GM21717 (cell line): ENCODE measurements at regions not wholly inside any gene's neighbourhood (a gene's known extent, or its start where the extent isn't known, plus 50 kb on each side); places are given as distances from the start of the nearest gene placed in this dataset.
"Not testable (repeated sequence)": the region's sequence is repeated elsewhere in the genome, so short reads cannot be mapped to it uniquely, and the experiment has no call there.

ENCODE experiments used
- ATAC-seq: cut with Tn5 transposase; IDR thresholded peaks from one replicate; pipeline ENCODE4 v1.9.1; 2021; ENCODE audit warnings: mild to moderate bottlenecking, moderate library complexity; ENCODE audit not compliant: unreplicated experiment

- ATAC-seq: no peak
These were observed 619.5 kb upstream of the SEMA3D start for GRCh38 chr7:85806321-85806720.

- ATAC-seq: no peak
These were observed 618.8 kb upstream of the SEMA3D start for GRCh38 chr7:85805656-85806055.

GRCh38 chr7:85805249-85805648, 618.4 kb upstream of the SEMA3D start:
- no peak for ATAC-seq

GRCh38 chr7:85802211-85802610, 615.4 kb upstream of the SEMA3D start:
- no peak for ATAC-seq

- ATAC-seq: no peak
These were observed 610.1 kb upstream of the SEMA3D start for GRCh38 chr7:85796956-85797355.

GRCh38 chr7:85791098-85791497, 604.2 kb upstream of the SEMA3D start:
- ATAC-seq: not testable (repeated sequence)

- ATAC-seq: no peak
These were observed 594.8 kb upstream of the SEMA3D start for GRCh38 chr7:85781606-85782005.

- no peak for ATAC-seq
These were observed 590.0 kb upstream of the SEMA3D start for GRCh38 chr7:85776691-85777345.

- no peak for ATAC-seq
These were observed 588.6 kb upstream of the SEMA3D start for GRCh38 chr7:85775431-85775830.

GRCh38 chr7:85774986-85775385, 588.1 kb upstream of the SEMA3D start:
- ATAC-seq: no peak

- no peak for ATAC-seq
These were observed 586.4 kb upstream of the SEMA3D start for GRCh38 chr7:85773116-85773728.

GRCh38 chr7:85771516-85771915, 584.7 kb upstream of the SEMA3D start:
- ATAC-seq: no peak

GRCh38 chr7:85770332-85770731, 583.5 kb upstream of the SEMA3D start:
- no peak for ATAC-seq

- no peak for ATAC-seq
These were observed 578.9 kb upstream of the SEMA3D start for GRCh38 chr7:85765698-85766298.

- no peak for ATAC-seq
These were observed 577.2 kb upstream of the SEMA3D start for GRCh38 chr7:85764034-85764433.

GRCh38 chr7:85757348-85757747, 570.5 kb upstream of the SEMA3D start:
- ATAC-seq: no peak

GRCh38 chr7:85750454-85750949, 563.6 kb upstream of the SEMA3D start:
- ATAC-seq: peak; percentile 98

- ATAC-seq: peak; percentile 36
These were observed 563.0 kb upstream of the SEMA3D start for GRCh38 chr7:85749696-85750453.

- no peak for ATAC-seq
These were observed 562.0 kb upstream of the SEMA3D start for GRCh38 chr7:85748861-85749260.

GRCh38 chr7:85737426-85737825, 550.6 kb upstream of the SEMA3D start:
- no peak for ATAC-seq

- no peak for ATAC-seq
These were observed 549.2 kb upstream of the SEMA3D start for GRCh38 chr7:85736085-85736484.
